Liver (tissue), 8 donors: ENCODE measurements at regions not wholly inside any gene's neighbourhood (a gene's known extent, or its start where the extent isn't known, plus 50 kb on each side); places are given as distances from the start of the nearest gene placed in this dataset.

Source experiments
- DNase-seq: peaks from one replicate; pipeline ENCODE4 v3.0.0-alpha.2; 2017; ENCODE audit warnings: low spot score
- H3K27ac ChIP-seq, 2 donors: one replicate each; pipeline ENCODE4 v1.7.0; 2013; ENCODE audit warnings: inconsistent platforms in 2 of 2, low read length in 2 of 2, control low read depth in 1 of 2, low read depth in 1 of 2, mild to moderate bottlenecking in 1 of 2
- H3K27me3 ChIP-seq, 4 donors: one replicate each; pipeline versions ENCODE4 v1.6.1 to v1.7.0; 2013; ENCODE audit warnings: low read length in 3 of 4, inconsistent platforms in 1 of 4, mild to moderate bottlenecking in 1 of 4, moderate library complexity in 1 of 4; ENCODE audit not compliant: control insufficient read depth in 4 of 4, insufficient read depth in 4 of 4
- H3K36me3 ChIP-seq, 4 donors: one replicate each; pipeline versions ENCODE4 v1.6.1 to v1.7.0; 2013; ENCODE audit warnings: low read length in 3 of 4, mild to moderate bottlenecking in 3 of 4, low read depth in 1 of 4, moderate library complexity in 1 of 4; ENCODE audit not compliant: control insufficient read depth in 4 of 4, insufficient read depth in 3 of 4
- H3K4me1 ChIP-seq, 4 donors: one replicate each; pipeline versions ENCODE4 v1.6.1 to v1.7.0; 2013; ENCODE audit warnings: low read length in 3 of 4, mild to moderate bottlenecking in 3 of 4, moderate library complexity in 1 of 4; ENCODE audit not compliant: control insufficient read depth in 4 of 4, insufficient read depth in 4 of 4
- H3K4me3 ChIP-seq, 3 donors: one replicate each; pipeline versions ENCODE4 v1.6.1 to v1.7.0; 2013; ENCODE audit warnings: low read length in 3 of 3, control low read depth in 1 of 3, low read depth in 1 of 3, mild to moderate bottlenecking in 1 of 3
- H3K9ac ChIP-seq, 2 donors: one replicate each; pipeline ENCODE4 v1.7.0; 2013; ENCODE audit warnings: low read length in 2 of 2, mild to moderate bottlenecking in 2 of 2, moderate library complexity in 2 of 2, control low read depth in 1 of 2, low read depth in 1 of 2
- H3K9me3 ChIP-seq, 4 donors: one replicate each; pipeline versions ENCODE4 v1.6.1 to v1.7.0; 2013; ENCODE audit warnings: low read length in 3 of 4; ENCODE audit not compliant: control insufficient read depth in 4 of 4
- EGR1 ChIP-seq, 2 donors: IDR thresholded peaks; 2 replicates each; pipeline ENCODE4 v1.6.1; 2016 to 2018; ENCODE audit warnings: antibody characterized with exemption in 2 of 2, low read depth in 2 of 2
- FOXA1 ChIP-seq: IDR thresholded peaks from 2 replicates; pipeline ENCODE4 v1.6.1; 2016; ENCODE audit warnings: antibody characterized with exemption
- FOXA2 ChIP-seq: IDR thresholded peaks from 2 replicates; pipeline ENCODE4 v1.6.1; 2016; ENCODE audit warnings: antibody characterized with exemption
- GABPA ChIP-seq, 2 donors: IDR thresholded peaks in 1 of 2; conservative IDR thresholded peaks in 1 of 2; 2 replicates each; pipeline ENCODE4 v1.6.1; 2016; ENCODE audit warnings: antibody characterized with exemption in 2 of 2, mild to moderate bottlenecking in 1 of 2, moderate library complexity in 1 of 2
- HNF4A ChIP-seq, 2 donors: conservative IDR thresholded peaks; 2 replicates each; pipeline ENCODE4 v1.6.1; 2016; ENCODE audit warnings: antibody characterized with exemption in 2 of 2, mild to moderate bottlenecking in 2 of 2
- HNF4G ChIP-seq: IDR thresholded peaks from 2 replicates; pipeline ENCODE4 v1.6.1; 2016; ENCODE audit warnings: antibody characterized with exemption
- JUND ChIP-seq, 2 donors: IDR thresholded peaks; 2 replicates each; pipeline ENCODE4 v1.6.1; 2016; ENCODE audit warnings: antibody characterized with exemption in 2 of 2
- NR2F2 ChIP-seq: IDR thresholded peaks from 2 replicates; pipeline ENCODE4 v1.6.1; 2016; ENCODE audit warnings: antibody characterized with exemption
- RAD21 ChIP-seq, 2 donors: IDR thresholded peaks; 2 replicates each; pipeline ENCODE4 v1.6.1; 2016; ENCODE audit warnings: antibody characterized with exemption in 2 of 2, mild to moderate bottlenecking in 2 of 2
- RXRA ChIP-seq, 2 donors: IDR thresholded peaks; 2 replicates each; pipeline ENCODE4 v1.6.1; 2017 to 2018; ENCODE audit warnings: antibody characterized with exemption in 2 of 2, mild to moderate bottlenecking in 1 of 2
- SP1 ChIP-seq: IDR thresholded peaks from 2 replicates; pipeline ENCODE4 v1.6.1; 2018; ENCODE audit warnings: antibody characterized with exemption, mild to moderate bottlenecking
- TAF1 ChIP-seq: conservative IDR thresholded peaks from 2 replicates; pipeline ENCODE4 v1.6.1; 2016; ENCODE audit warnings: antibody characterized with exemption, mild to moderate bottlenecking
- YY1 ChIP-seq: IDR thresholded peaks from 2 replicates; pipeline ENCODE4 v1.6.1; 2016; ENCODE audit warnings: antibody characterized with exemption, mild to moderate bottlenecking
- WGBS: extraction: QIAGEN DNeasy Blood & Tissue Kit; methylation state at CpG from one replicate; pipeline ENCODE4 v1.1.7; 2013; 5-methylcytosine and 5-hydroxymethylcytosine counted together
- TF ChIP-seq, protein P1 (sequence below): fragments of 150-350 bp; IDR thresholded peaks from 2 replicates; pipeline ENCODE4 v1.5.1; 2017; ENCODE audit warnings: improper control_type of control experiment, low read depth, low read length; ENCODE audit not compliant: missing input control
- TF ChIP-seq, protein P2 (sequence below): IDR thresholded peaks from 2 replicates; pipeline ENCODE4 v1.6.1; 2016; ENCODE audit warnings: antibody characterized with exemption
- TF ChIP-seq, protein P3 (sequence below): IDR thresholded peaks from 2 replicates; pipeline ENCODE4 v1.6.1; 2016; ENCODE audit warnings: antibody characterized with exemption
- TF ChIP-seq, protein P4 (sequence below): IDR thresholded peaks from 2 replicates; pipeline ENCODE4 v1.6.1; 2016; ENCODE audit warnings: antibody characterized with exemption
- TF ChIP-seq, protein P5 (sequence below): IDR thresholded peaks from 2 replicates; pipeline ENCODE4 v1.6.1; 2016; ENCODE audit warnings: antibody characterized with exemption, mild to moderate bottlenecking
- donor health status: healthy.
- donor health status: healthy.
- donor health status: healthy.
- donor health status: healthy.
- donor health status: healthy.

DNA sequence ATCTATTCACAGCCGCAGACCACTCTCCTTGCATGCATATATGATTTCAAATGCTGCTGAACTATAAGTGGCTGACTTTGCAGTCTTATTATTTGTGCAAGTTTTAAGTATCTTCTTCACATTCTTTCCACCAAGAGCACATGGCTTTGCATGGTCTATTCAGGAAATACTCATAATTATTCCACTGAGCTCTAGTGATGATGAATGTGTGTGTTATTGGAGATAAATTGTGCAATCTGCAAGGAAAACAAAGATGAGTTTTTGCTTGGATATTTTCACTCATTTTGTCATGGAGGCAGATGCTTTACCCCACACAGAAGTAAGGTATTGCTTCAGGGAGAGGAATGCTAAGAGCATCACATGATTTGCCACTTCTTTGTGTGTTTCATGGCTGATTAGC is 764.6 kb downstream of the TBC1D32 start (continued):
- TF ChIP-seq, protein P1, sequence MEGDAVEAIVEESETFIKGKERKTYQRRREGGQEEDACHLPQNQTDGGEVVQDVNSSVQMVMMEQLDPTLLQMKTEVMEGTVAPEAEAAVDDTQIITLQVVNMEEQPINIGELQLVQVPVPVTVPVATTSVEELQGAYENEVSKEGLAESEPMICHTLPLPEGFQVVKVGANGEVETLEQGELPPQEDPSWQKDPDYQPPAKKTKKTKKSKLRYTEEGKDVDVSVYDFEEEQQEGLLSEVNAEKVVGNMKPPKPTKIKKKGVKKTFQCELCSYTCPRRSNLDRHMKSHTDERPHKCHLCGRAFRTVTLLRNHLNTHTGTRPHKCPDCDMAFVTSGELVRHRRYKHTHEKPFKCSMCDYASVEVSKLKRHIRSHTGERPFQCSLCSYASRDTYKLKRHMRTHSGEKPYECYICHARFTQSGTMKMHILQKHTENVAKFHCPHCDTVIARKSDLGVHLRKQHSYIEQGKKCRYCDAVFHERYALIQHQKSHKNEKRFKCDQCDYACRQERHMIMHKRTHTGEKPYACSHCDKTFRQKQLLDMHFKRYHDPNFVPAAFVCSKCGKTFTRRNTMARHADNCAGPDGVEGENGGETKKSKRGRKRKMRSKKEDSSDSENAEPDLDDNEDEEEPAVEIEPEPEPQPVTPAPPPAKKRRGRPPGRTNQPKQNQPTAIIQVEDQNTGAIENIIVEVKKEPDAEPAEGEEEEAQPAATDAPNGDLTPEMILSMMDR: no peak

DNA sequence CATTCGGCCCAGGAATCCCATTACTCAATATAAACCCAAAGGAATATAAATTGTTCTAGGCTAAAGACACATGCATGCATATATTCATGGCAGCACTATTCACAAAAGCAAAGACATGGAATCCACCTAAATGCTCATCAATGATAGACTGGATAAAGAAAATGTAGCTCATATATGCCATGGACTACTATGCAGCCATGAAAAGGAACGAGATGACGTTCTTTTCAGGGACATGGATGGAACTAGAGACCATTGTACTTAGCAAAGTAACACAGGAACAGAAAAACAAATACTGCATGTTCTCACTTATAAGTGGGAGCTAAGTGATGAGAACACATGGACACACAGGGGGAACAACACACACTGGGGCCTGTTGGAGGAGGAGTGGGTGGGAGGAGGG is 769.5 kb downstream of the TBC1D32 start:
- 74% methylated on average over 3 of the region's 3 CpGs for WGBS
- Histone ChIP-seq H3K9me3 (no peaks in the 10 kb centered on the region), H3K36me3 (no peaks in the 10 kb centered on the region), H3K9ac (no peak overlapping the region), H3K27ac (no peak overlapping the region), H3K4me1 (no peaks in the 10 kb centered on the region), H3K4me3 (no peak overlapping the region), H3K27me3 (no peaks in the 10 kb centered on the region)
- DNase-seq: no peak
- no peak for TF ChIP-seq SP1
- TF ChIP-seq YY1: no peak
- no peak for TF ChIP-seq GABPA (IDR thresholded peaks at IDR 0.05 in 1 of 2, conservative IDR thresholded peaks at IDR 0.05 in 1 of 2)
- TF ChIP-seq HNF4A (conservative IDR thresholded peaks at IDR 0.05): no peak
- TF ChIP-seq, protein P2, sequence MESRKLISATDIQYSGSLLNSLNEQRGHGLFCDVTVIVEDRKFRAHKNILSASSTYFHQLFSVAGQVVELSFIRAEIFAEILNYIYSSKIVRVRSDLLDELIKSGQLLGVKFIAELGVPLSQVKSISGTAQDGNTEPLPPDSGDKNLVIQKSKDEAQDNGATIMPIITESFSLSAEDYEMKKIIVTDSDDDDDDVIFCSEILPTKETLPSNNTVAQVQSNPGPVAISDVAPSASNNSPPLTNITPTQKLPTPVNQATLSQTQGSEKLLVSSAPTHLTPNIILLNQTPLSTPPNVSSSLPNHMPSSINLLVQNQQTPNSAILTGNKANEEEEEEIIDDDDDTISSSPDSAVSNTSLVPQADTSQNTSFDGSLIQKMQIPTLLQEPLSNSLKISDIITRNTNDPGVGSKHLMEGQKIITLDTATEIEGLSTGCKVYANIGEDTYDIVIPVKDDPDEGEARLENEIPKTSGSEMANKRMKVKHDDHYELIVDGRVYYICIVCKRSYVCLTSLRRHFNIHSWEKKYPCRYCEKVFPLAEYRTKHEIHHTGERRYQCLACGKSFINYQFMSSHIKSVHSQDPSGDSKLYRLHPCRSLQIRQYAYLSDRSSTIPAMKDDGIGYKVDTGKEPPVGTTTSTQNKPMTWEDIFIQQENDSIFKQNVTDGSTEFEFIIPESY: no peak
- no peak for TF ChIP-seq JUND (IDR thresholded peaks at IDR 0.05)
- TF ChIP-seq, protein P3, sequence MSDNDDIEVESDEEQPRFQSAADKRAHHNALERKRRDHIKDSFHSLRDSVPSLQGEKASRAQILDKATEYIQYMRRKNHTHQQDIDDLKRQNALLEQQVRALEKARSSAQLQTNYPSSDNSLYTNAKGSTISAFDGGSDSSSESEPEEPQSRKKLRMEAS: no peak
- TF ChIP-seq EGR1 (IDR thresholded peaks at IDR 0.05; ENCODE audit: low read depth in 2 of 2): no peak
- TF ChIP-seq HNF4G: no peak
- no peak for TF ChIP-seq TAF1
- TF ChIP-seq RXRA (IDR thresholded peaks at IDR 0.05): no peak
- no peak for TF ChIP-seq NR2F2
- TF ChIP-seq, protein P1: no peak

DNA sequence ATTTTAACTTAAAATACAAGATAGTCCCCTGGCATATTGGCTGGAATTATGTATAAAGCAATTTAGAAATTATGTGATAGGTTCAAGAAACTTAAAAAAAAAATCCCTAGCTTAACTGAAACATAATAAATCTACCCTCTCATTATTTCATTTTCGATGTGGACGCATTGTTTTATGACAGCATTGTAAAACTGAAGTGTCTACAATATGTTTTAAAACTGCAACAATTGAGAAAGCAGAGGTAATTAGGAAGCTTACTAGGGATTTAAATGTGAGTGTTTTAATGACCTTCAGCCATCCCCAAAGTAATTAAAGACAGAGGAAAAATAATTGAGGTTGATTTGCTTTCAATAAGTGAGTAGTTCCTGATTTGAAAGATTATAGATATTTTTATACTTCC is 776.0 kb downstream of the TBC1D32 start:
- no peak overlapping the region for H3K9ac ChIP-seq
- WGBS: 69% methylated on average over 2 of the region's 2 CpGs
- H3K4me3 ChIP-seq: no peak overlapping the region
- H3K4me1 ChIP-seq: no peaks in the 10 kb centered on the region
- no peak overlapping the region for H3K27ac ChIP-seq
- H3K27me3 ChIP-seq: no peaks in the 10 kb centered on the region
- H3K9me3 ChIP-seq: no peaks in the 10 kb centered on the region
- no peak for DNase-seq
- H3K36me3 ChIP-seq: no peaks in the 10 kb centered on the region
- TF ChIP-seq RAD21 (IDR thresholded peaks at IDR 0.05) (no peak), SP1 (no peak), HNF4G (no peak), FOXA1 (no peak), EGR1 (IDR thresholded peaks at IDR 0.05; ENCODE audit: low read depth in 2 of 2) (no peak), FOXA2 (no peak), YY1 (no peak), NR2F2 (no peak)
- TF ChIP-seq, protein P4, sequence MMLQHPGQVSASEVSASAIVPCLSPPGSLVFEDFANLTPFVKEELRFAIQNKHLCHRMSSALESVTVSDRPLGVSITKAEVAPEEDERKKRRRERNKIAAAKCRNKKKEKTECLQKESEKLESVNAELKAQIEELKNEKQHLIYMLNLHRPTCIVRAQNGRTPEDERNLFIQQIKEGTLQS: no peak
- TF ChIP-seq, protein P5, sequence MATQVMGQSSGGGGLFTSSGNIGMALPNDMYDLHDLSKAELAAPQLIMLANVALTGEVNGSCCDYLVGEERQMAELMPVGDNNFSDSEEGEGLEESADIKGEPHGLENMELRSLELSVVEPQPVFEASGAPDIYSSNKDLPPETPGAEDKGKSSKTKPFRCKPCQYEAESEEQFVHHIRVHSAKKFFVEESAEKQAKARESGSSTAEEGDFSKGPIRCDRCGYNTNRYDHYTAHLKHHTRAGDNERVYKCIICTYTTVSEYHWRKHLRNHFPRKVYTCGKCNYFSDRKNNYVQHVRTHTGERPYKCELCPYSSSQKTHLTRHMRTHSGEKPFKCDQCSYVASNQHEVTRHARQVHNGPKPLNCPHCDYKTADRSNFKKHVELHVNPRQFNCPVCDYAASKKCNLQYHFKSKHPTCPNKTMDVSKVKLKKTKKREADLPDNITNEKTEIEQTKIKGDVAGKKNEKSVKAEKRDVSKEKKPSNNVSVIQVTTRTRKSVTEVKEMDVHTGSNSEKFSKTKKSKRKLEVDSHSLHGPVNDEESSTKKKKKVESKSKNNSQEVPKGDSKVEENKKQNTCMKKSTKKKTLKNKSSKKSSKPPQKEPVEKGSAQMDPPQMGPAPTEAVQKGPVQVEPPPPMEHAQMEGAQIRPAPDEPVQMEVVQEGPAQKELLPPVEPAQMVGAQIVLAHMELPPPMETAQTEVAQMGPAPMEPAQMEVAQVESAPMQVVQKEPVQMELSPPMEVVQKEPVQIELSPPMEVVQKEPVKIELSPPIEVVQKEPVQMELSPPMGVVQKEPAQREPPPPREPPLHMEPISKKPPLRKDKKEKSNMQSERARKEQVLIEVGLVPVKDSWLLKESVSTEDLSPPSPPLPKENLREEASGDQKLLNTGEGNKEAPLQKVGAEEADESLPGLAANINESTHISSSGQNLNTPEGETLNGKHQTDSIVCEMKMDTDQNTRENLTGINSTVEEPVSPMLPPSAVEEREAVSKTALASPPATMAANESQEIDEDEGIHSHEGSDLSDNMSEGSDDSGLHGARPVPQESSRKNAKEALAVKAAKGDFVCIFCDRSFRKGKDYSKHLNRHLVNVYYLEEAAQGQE: no peak
- TF ChIP-seq, protein P1: no peak
- TF ChIP-seq, protein P3: no peak
